PFSK-1 (cell line): ENCODE measurements at regions not wholly inside any gene's neighbourhood (a gene's known extent, or its start where the extent isn't known, plus 50 kb on each side); places are given as distances from the start of the nearest gene placed in this dataset.

Source experiments
- POLR2AphosphoS5 ChIP-seq: IDR thresholded peaks from 2 replicates; pipeline ENCODE4 v1.6.1; 2012; ENCODE audit warnings: low read depth, mild to moderate bottlenecking, control low read depth, low read length, moderate library complexity
- REST ChIP-seq, 2 experiments: IDR thresholded peaks; 2 replicates each; pipeline versions ENCODE4 v1.6.1 to v1.8.0; 2011 to 2012; ENCODE audit warnings: low read depth in 2 of 2, low read length in 2 of 2, control low read depth in 1 of 2, inconsistent platforms in 1 of 2, mild to moderate bottlenecking in 1 of 2, moderate library complexity in 1 of 2; ENCODE audit not compliant: insufficient read depth in 1 of 2
- SIN3A ChIP-seq: IDR thresholded peaks from 2 replicates; pipeline ENCODE4 v1.6.1; 2012; ENCODE audit warnings: mild to moderate bottlenecking, low read length, moderate library complexity, borderline replicate concordance; ENCODE audit not compliant: insufficient read depth
- TAF1 ChIP-seq: IDR thresholded peaks from 2 replicates; pipeline ENCODE4 v1.6.1; 2012; ENCODE audit warnings: low read length, control low read depth, borderline replicate concordance; ENCODE audit not compliant: insufficient read depth

DNA sequence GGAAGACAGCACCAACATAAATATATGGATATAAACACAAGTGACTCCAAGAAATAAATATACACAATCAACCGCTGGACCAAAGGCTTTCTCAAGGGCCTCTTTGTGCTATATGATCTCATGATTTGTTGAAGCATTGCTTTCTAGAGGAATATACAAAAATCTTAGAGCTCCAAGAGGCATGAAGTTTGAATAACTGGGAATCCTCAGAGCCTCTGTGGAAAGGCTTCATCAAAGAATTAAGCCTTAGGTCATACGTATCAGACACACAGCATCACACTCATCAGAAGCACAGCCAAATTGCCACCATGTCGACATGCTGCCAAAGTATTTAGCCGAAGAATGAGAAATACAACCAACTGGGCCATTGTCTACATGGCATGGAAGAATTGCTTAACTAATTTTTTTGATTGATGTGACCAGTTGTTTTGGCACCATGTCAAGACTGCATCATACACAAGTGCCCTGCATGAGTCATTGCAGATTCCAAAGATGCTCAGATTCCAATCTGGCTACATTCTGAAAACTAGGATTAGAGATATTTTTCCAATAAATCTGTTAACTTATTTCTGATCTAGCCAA, 860.6 kb upstream of the ZEB2 start:
- no peak for TF ChIP-seq TAF1
- no peak for TF ChIP-seq POLR2AphosphoS5
- no peak for TF ChIP-seq SIN3A
- no peak for TF ChIP-seq REST (IDR thresholded peaks at IDR 0.05; ENCODE audit: insufficient read depth in 1 of 2, low read depth in 2 of 2, low read length in 2 of 2)
